ENCODE measurements at regions not wholly inside any gene's neighbourhood (a gene's known extent, or its start where the extent isn't known, plus 50 kb on each side); places are given as distances from the start of the nearest gene placed in this dataset.

- Histone ChIP-seq H3K79me2 (ENCODE audit: insufficient read depth) (no peaks in the 10 kb centered on the region), H3K4me2 (no peak overlapping the region), H4K20me1 (ENCODE audit: insufficient read depth) (no peaks in the 10 kb centered on the region), H3K4me3 (ENCODE audit: low read depth in 2 of 2, low read length in 1 of 2) (no peak overlapping the region), H3K4me1 (ENCODE audit: control insufficient read depth in 1 of 2, insufficient read depth in 2 of 2, low read depth in 1 of 2, low read length in 1 of 2) (peaks cover 0 to 5% of the 10 kb centered on the region in 2 experiments; a peak in 2 of 4 replicates), H3K9me2 (no peaks in the 10 kb centered on the region), H2AFZ (ENCODE audit: low read depth) (no peak overlapping the region), H3K36me3 (replicated peaks in 1 of 2; ENCODE audit: control insufficient read depth in 1 of 2, insufficient read depth in 2 of 2, low read length in 1 of 2) (no peaks in the 10 kb centered on the region), H3K27me3 (ENCODE audit: insufficient read depth) (no peaks in the 10 kb centered on the region), H3K9ac (no peak overlapping the region), H3K9me3 (0 out of 2 replicates have a peak, but pooled peaks cover 3% of the 10 kb centered on the region), H3F3A (replicated peaks; ENCODE audit: insufficient read depth) (no peaks in the 10 kb centered on the region), H3K27ac (ENCODE audit: low read depth in 2 of 2, low read length in 1 of 2) (no peak overlapping the region)
- ChIA-PET CTCF (interaction anchor here (0.9 kb wide), 1 partner anchor 19 kb away, joined by 3 read pairs; no protein-coding TSS in a partner anchor), POLR2A (no interaction called here)
- DNase-seq = no peak
- TF ChIP-seq SMC3 (IDR thresholded peaks at IDR 0.05; ENCODE audit: low read depth, low read length) = no peak
- TF ChIP-seq MAX (IDR thresholded peaks at IDR 0.05; ENCODE audit: low read depth) = no peak
- TF ChIP-seq REST (IDR thresholded peaks at IDR 0.05; ENCODE audit: low read depth, low read length) = no peak
- TF ChIP-seq RAD21 (IDR thresholded peaks at IDR 0.05; ENCODE audit: low read length) = no peak
- no peak for TF ChIP-seq POLR2AphosphoS5 (IDR thresholded peaks at IDR 0.05; ENCODE audit: low read depth, low read length)
- TF ChIP-seq USF2 (IDR thresholded peaks at IDR 0.05; ENCODE audit: borderline replicate concordance, low read depth, low read length) = no peak
- no peak for TF ChIP-seq GATA2 (CRISPR knock-in tag; IDR thresholded peaks at IDR 0.05)
- TF ChIP-seq IRF3 (IDR thresholded peaks at IDR 0.05; ENCODE audit: low read depth, low read length) = no peak
- WGBS (ENCODE audit: low lambda C conversion rate) = 82% methylated on average over 1 of the region's 1 CpG
Observed at GRCh38 chr6:108788416-108788815, 59.8 kb upstream of the ARMC2 start.

- no peak overlapping the region for H3K27ac ChIP-seq (ENCODE audit: low read depth in 2 of 2, low read length in 1 of 2)
- TF ChIP-seq ZBTB33 (IDR thresholded peaks at IDR 0.05; ENCODE audit: borderline replicate concordance, low read depth) (no peak), PBX3 (IDR thresholded peaks at IDR 0.05) (no peak), GATA2 (CRISPR knock-in tag; IDR thresholded peaks at IDR 0.05) (no peak), CTCF (IDR thresholded peaks at IDR 0.05) (no peak), NRF1 (IDR thresholded peaks at IDR 0.05; ENCODE audit: low read depth, low read length) (no peak), TCF12 (IDR thresholded peaks at IDR 0.05) (no peak), GABPA (IDR thresholded peaks at IDR 0.05; ENCODE audit: low read depth) (no peak), JUND (IDR thresholded peaks at IDR 0.05) (no peak), MAX (IDR thresholded peaks at IDR 0.05; ENCODE audit: low read depth) (no peak), YY1 (IDR thresholded peaks at IDR 0.05; ENCODE audit: low read depth) (no peak)
Observed at GRCh38 chr6:108789475-108789874, 58.7 kb upstream of the ARMC2 start.

More at GRCh38 chr6:108789475-108789874, 58.7 kb upstream of the ARMC2 start:
- no peaks in the 10 kb centered on the region for H3F3A ChIP-seq (replicated peaks; ENCODE audit: insufficient read depth)
- POLR2A ChIA-PET = no interaction called here
- H3K79me2 ChIP-seq (ENCODE audit: insufficient read depth) = no peaks in the 10 kb centered on the region
- CTCF ChIA-PET = no interaction called here
- no peak overlapping the region for H3K4me3 ChIP-seq (ENCODE audit: low read depth in 2 of 2, low read length in 1 of 2)
- no peak for DNase-seq
- H3K4me1 ChIP-seq (ENCODE audit: control insufficient read depth in 1 of 2, insufficient read depth in 2 of 2, low read depth in 1 of 2, low read length in 1 of 2) = peaks cover 0 to 15% of the 10 kb centered on the region in 2 experiments; a peak in 2 of 4 replicates
- H3K36me3 ChIP-seq (replicated peaks in 1 of 2; ENCODE audit: control insufficient read depth in 1 of 2, insufficient read depth in 2 of 2, low read length in 1 of 2) = no peaks in the 10 kb centered on the region
- no peaks in the 10 kb centered on the region for H4K20me1 ChIP-seq (ENCODE audit: insufficient read depth)
- no peaks in the 10 kb centered on the region for H3K27me3 ChIP-seq (ENCODE audit: insufficient read depth)
- 0 out of 2 replicates have a peak, but pooled peaks cover 3% of the 10 kb centered on the region for H3K9me3 ChIP-seq
- no peak overlapping the region for H3K9ac ChIP-seq
- 37% methylated on average over 1 of the region's 1 CpG for WGBS (ENCODE audit: low lambda C conversion rate)
- H2AFZ ChIP-seq (ENCODE audit: low read depth) = no peak overlapping the region
- no peak overlapping the region for H3K4me2 ChIP-seq
- no peaks in the 10 kb centered on the region for H3K9me2 ChIP-seq
